Ovary (tissue), 3 donors: ENCODE measurements at regions not wholly inside any gene's neighbourhood (a gene's known extent, or its start where the extent isn't known, plus 50 kb on each side); places are given as distances from the start of the nearest gene placed in this dataset.

Experiments
- CTCF ChIP-seq, 3 donors: fragments of 450-650 bp in 2 of 3; fragments of 200-600 bp in 1 of 3; IDR thresholded peaks; one replicate each; pipeline versions ENCODE4 v1.5.1 to v1.8.0; 2016 to 2022; ENCODE audit warnings: antibody characterized with exemption in 3 of 3, mild to moderate bottlenecking in 1 of 3
- EP300 ChIP-seq: sonication (generic); formaldehyde crosslinking; IDR thresholded peaks from one replicate; pipeline ENCODE4 v1.6.1; 2017; ENCODE audit warnings: antibody characterized with exemption
- POLR2A ChIP-seq: fragments of 450-650 bp; IDR thresholded peaks from one replicate; pipeline ENCODE4 v1.6.1; 2017; ENCODE audit warnings: antibody characterized with exemption, mild to moderate bottlenecking, moderate library complexity
- donor health status: DM: no; HTN: no; CAD: no.

GRCh38 chr9:121566481-121567465 is 67.1 kb upstream of the GGTA1 start:
- TF ChIP-seq CTCF (IDR thresholded peaks at IDR 0.05): no peak
- no peak for TF ChIP-seq EP300
- TF ChIP-seq POLR2A: no peak
